Neural cell (in vitro differentiated cells): ENCODE measurements at regions not wholly inside any gene's neighbourhood (a gene's known extent, or its start where the extent isn't known, plus 50 kb on each side); places are given as distances from the start of the nearest gene placed in this dataset.

ENCODE experiments used
- CTCF ChIP-seq: fragments of 450-650 bp; IDR thresholded peaks from 2 replicates; pipeline ENCODE4 v1.5.1; 2014; ENCODE audit warnings: antibody characterized with exemption, mild to moderate bottlenecking, moderate library complexity; ENCODE audit not compliant: poor library complexity, severe bottlenecking
- EP300 ChIP-seq: fragments of 450-650 bp; conservative IDR thresholded peaks from 2 replicates; pipeline ENCODE4 v1.6.1; 2014; ENCODE audit warnings: antibody characterized with exemption, mild to moderate bottlenecking, moderate library complexity; ENCODE audit not compliant: poor library complexity, severe bottlenecking
- EZH2 ChIP-seq: fragments of 200-600, 300-800 bp; shearing (Covaris generic), sonication (generic); IDR thresholded peaks from 2 replicates; pipeline ENCODE4 v1.6.1; 2014; ENCODE audit warnings: antibody characterized with exemption, low read length, borderline replicate concordance, mild to moderate bottlenecking; ENCODE audit not compliant: insufficient read depth, poor library complexity, severe bottlenecking
- REST ChIP-seq: IDR thresholded peaks from 2 replicates; pipeline ENCODE4 v1.6.1; 2012; ENCODE audit warnings: borderline replicate concordance
- SMC3 ChIP-seq: fragments of 450-650 bp; conservative IDR thresholded peaks from 2 replicates; pipeline ENCODE4 v1.6.1; 2014; ENCODE audit warnings: antibody characterized with exemption, mild to moderate bottlenecking, moderate library complexity; ENCODE audit not compliant: poor library complexity

GRCh38 chr20:24150406-24150805, 161.8 kb upstream of the GGTLC1 start:
- TF ChIP-seq CTCF (no peak), EP300 (no peak), REST (no peak), SMC3 (no peak), EZH2 (no peak)
